Occipital lobe (tissue), 1 donor: ENCODE measurements at regions not wholly inside any gene's neighbourhood (a gene's known extent, or its start where the extent isn't known, plus 50 kb on each side); places are given as distances from the start of the nearest gene placed in this dataset.
A peak's percentile ranks its signal among the peaks of the same experiment; 100 is the strongest.

Experiments used
- DNase-seq: peaks from one replicate; lab custom pipeline; 2025; lab: John Stamatoyannopoulos, UW

DNA sequence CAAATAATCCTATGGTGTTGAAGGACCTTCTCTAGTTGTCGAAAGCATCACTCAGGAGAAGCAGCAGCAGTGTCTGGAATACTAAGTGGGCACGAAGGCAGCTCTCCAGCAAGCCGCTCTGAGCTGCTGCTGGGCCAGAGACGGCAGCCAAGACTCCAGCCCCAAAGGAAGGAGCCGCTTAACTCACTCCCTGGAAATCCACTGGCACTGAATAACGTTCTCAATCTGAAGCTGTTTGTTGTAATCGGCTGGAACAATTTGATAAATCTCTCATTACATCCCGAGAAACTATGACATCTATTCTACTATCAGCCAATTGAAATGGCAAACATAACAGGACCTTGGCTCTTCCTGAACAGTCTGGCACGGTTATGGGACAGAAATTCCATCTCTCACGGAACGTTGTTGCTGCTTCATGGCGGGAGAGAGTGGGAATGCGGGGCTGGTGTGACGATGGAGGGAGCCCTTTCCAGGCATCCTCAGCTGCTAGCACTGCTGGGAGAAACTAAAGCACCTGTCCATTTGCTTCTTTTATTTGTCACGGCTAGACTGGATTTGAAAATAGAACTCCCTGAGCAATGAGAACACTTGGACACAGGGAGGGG lies 331.5 kb upstream of the RNF32 start:
- peak; percentile 30 for DNase-seq

DNA sequence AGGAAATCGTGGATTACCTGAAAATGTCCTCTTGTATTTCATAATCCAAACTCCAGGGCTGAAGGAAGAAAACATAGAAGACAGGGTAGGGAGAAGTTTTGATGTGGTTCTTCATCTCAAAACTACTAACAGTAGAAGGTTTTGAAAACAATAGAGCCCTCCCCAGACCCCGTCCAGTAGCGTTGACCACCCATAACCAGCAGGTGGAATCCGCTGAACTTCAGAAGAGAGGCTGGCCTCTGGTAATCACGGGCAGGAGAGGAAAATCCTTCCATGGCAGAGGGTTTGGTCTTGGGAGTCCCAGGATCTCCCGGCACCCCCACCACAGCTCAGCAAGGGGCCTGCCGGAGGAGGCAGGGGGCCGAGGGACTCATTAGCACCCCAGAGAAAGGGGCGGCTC lies 333.4 kb upstream of the RNF32 start:
- no peak for DNase-seq

DNA sequence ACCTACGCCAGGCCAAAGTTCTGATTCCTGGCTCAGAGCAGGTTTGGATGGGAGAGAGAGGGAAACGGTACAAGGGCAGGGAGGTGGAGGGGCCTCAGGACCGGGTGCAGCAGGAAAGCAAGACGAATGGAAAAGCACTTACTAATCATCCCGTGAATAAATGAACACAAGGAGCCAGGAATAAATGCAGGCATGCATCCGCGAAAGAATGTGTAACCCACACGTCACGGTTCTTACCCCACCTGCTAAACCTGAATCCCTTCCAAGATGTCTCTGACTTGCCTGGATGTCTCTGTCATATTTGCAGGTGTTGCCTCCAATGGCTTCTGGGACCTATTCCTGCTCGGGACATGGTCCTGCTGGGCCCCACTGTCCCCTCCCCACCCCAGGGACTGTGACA lies 335.2 kb upstream of the RNF32 start:
- no peak for DNase-seq

DNA sequence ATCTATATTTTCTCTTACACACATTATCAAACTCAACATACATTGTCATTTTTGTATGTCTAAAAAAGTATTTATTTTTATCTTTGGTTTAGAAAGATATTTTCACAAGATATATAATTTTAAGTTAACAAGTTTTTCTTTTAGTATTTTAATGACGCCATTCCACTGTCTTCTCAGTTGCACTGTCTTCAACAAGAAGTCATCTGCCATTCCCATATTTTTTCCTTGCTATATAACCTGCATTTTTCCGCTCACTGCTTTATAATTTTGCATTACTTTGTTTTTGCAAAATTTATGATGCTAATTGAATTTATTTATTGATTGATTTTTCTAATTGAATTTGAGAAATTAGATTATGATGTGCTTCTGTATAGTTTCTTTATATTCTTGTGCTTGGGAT lies 357.8 kb upstream of the RNF32 start:
- DNase-seq: no peak

GRCh38 chr7:156279635-156280034 lies 360.9 kb upstream of the RNF32 start:
- DNase-seq: no peak

DNA sequence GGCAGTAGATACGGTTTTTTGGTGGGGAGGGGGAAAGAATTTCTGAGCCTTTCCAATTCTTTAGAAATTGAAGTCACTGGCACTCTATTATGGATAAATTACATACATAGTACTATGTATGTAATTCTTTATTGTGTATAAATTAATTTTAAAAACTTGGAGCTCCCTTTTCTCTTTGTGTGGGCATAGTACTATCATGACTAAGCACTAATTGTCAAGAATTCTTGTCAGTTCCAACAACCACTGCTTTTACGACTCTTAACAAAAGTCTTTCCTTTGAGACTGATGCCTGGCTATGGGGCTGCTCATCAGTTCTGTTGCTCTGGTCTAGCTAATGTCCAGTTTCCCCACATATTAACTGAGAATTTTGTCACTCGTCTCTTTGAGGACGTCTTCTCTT lies 365.3 kb upstream of the RNF32 start:
- DNase-seq: no peak

DNA sequence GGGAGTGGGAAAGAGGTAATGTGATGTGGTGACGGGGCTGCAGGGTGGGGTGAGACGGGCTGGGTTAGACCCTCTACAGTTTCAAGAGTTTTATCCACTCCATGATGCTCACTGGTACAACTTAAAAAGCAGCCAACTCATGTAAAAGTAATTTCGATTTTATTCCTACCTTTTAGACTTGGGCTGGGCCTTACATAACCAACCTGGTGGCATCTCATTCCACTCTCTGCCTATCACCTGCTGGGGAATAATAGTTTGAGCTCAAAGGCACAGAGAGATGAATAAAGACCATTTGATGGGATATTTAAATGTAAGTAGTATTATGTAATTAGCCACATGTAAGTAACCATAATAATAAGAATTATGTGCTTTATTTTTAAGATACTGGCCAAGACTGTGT lies 366.0 kb upstream of the RNF32 start:
- no peak for DNase-seq

DNA sequence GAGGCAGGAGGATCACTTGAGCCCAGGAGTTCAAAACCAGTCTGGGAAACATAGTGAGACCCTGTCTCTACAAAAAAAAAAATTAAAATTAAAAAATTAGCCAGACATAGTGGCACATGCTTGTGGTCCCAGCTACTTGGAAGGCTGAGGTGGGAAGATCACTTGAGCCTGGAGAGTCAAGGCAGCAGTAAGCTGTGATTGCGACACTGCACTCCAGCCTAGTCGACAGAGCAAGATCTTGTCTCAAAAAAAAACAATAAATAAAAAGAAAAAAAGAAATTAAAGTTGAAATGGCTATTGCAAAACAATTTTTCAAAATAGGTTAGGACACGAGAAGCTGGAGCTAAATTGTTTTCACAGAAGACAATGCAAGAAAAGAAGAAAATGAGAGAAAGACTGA lies 379.0 kb upstream of the RNF32 start:
- DNase-seq: no peak

DNA sequence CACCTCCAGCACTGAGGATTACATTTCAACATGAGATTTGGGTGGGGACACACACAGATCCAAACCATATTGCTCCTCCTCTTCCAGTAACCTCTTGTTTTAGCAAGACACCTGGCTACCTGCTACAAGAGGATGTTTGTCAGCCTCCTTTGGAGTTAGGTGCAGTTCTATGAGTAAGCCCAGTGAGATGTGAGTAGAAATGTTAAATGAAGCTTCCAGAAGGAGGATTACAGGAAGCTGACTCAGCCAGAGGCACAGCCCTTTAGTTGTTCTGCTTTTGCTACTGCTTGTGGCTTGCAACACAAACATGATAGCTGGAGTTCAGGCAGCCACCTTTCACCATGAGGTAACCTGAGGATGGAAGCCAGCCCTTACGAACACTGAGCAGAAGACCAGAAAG lies 382.7 kb upstream of the RNF32 start:
- DNase-seq: no peak

DNA sequence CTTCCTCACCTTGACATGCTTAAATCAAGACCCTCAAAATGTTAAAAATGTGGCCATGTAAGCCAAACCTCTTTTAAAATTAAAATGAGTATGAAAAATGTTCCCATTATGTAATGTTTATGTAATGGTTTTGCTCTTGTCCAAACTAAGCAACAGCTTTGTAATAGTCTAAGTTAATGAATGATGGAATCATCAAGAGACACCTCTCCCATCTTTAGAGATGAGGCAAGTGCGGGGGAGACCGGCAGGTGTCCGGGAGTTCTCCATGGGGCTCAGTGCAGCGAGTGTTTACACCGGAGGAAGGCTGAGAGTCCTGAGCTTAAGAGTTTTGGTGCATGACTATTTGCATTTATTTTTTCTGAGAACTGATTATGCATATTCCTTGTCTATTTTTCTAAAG lies 384.9 kb upstream of the RNF32 start:
- no peak for DNase-seq

DNA sequence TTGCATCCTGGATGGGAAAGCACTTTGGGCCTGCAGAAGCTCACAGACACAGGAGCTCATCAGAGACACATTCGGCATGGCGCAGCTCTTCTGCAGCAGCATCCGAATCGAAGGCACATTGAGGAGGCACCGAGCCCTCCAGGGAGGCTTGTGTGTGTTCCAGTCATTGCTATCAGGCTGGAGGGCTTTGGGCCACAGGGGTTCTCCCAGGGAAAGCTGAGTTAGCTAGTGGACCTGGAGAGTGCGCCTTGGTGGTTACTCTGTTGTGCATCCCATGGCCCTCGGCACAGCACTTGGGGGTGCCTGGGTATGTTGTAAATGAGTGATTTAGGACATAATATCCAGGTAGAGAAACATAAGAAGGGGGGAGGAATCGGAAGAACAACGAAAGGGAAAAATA lies 388.7 kb upstream of the RNF32 start:
- DNase-seq: no peak

DNA sequence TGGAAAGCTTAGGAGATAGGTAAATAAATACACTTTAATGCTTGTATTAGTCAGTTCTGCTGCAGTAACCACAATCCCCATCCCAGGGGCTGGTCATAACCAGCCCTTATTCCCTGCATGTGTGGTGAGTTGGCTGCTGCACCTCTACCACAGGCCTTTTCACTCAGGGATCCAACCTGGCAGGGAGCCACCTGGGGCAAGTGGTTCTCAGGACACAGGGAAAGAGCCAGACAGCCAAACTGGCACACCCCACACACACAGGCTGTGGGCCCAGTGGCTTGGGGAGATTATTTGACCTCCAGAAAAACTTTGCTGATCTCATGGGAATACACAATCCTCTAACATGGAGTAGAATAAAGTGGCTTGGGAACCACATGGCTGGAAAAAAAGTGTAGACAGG lies 400.0 kb upstream of the RNF32 start:
- no peak for DNase-seq

- DNase-seq: no peak
Measured at GRCh38 chr7:156238366-156239133, 402.0 kb upstream of the RNF32 start.

DNA sequence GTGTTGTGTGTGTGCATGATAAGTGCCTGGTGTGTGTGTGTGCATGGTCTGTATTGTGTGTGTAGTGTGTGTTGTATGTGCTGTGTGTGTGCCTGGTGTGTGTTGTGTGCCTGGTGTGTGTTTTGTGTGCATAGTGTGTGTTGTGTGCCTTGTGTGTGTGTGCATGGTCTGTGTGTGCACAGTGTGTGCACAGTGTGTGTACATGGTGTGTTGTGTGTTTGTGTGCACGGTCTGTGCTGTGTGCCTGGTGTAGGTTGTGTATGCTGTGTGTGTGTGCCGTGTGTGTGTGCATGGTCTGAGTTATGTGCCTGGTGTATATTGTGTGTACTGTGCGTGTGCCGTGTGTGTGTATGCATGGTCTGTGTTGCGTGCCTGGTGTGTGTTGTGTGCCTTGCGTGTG lies 403.0 kb upstream of the RNF32 start:
- DNase-seq: no peak

DNA sequence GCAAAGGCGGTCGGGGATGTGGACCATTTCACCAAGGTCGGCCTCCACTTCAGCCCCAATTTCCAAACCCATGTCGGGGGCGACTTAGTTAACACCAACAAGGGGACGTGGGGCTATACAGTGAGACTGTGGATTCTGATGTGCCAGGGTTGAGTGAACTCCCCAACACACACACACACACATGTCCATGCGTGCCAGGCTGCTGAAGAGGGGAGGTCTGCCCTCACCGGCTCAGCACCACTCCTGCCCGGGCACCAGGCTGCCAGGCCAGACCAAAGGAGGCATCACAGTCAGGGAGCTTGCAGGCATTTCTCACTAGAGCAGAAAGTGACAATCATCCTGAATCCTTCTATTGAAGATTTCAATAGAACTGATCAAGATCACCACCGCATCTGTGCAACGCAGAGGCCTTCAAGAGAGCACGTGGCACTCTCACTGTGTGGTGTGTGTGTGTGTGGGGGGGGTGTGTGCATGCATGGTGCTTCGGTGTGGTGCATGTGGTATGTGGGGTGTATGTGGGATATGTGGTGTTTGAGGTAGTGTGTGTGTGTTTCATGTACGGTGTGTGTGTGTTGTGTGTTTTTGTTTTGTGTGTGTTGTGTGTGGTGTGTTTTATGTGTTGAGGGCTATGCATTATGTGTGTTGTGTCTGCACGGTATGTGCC lies 403.5 kb upstream of the RNF32 start:
- DNase-seq: no peak

GRCh38 chr7:156236181-156236889 lies 404.2 kb upstream of the RNF32 start:
- no peak for DNase-seq

- DNase-seq: no peak
Measured at GRCh38 chr7:156234666-156235494, 405.7 kb upstream of the RNF32 start.

- DNase-seq: no peak
Measured at GRCh38 chr7:156234192-156234591, 406.4 kb upstream of the RNF32 start.

DNA sequence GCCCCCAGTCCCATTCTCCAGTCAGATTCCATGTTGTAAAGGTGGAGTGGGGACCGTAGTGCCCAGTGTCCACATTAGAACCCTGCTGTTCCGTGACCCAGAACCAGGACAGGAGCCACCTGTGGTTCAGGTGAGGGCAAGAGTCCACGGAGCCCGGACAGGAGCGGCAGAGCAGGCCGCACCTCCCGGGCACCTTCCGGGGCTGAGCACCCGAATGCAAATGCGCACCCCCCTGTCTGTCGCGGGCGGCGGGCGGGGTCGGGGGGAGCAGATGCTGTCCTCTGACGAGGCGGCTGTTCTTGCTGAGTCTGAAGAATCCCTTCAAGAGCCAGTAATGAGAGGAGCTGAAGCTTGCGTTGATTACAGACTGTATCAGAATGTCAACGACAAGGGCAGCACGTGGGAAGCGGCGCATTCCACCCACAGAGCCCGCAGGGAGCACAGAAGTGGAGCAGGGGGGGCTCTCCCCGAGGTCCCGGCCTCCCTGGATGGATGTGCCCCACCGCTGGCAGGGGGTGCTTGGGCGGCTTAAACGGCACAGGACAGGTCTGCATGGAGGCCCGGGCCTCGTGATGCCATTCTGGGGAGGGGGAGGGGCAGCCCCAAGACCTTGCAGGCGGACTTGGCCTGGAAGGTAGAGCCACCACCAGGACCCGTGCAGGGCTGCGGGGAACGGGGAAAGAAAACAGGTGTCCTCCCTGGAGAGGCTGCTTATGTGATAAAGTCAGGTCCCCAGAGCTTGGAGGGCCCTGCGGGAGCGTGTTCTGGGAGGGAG lies 407.5 kb upstream of the RNF32 start:
- no peak for DNase-seq

GRCh38 chr7:156230576-156230975 lies 410.0 kb upstream of the RNF32 start:
- DNase-seq: no peak

DNA sequence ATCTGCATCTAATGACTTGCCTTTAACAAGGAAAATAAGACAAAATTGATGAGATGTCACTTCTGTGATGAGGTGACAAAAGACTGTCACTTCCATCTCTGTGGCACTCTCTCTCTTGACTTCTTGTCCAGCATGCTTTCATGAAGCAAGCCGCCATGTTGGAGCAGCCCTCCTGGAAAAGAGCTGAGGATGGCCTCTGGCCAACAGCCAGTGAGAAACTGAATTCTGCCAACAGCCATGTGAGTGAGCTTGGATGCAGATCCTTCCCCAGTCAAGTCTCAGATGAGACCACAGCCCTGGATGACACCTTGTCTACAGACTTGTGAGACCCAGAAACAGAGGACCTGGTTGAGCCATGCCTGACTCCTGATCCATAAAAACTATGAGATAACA lies 412.6 kb upstream of the SHH start:
- DNase-seq: no peak
